ENCODE measurements at regions not wholly inside any gene's neighbourhood (a gene's known extent, or its start where the extent isn't known, plus 50 kb on each side); places are given as distances from the start of the nearest gene placed in this dataset.
"Not testable (repeated sequence)": the region's sequence is repeated elsewhere in the genome, so short reads cannot be mapped to it uniquely, and the experiment has no call there.

- DNase-seq: no peak
Measured at GRCh38 chr7:52472006-52472620, 563.3 kb upstream of the POM121L12 start.

- DNase-seq: no peak
Measured at GRCh38 chr7:52465216-52465615, 570.2 kb upstream of the POM121L12 start.

GRCh38 chr7:52463341-52463740, 572.1 kb upstream of the POM121L12 start:
- DNase-seq: no peak

- DNase-seq: no peak
Measured at GRCh38 chr7:52462474-52462873, 573.0 kb upstream of the POM121L12 start.

GRCh38 chr7:52455571-52455970, 579.9 kb upstream of the POM121L12 start:
- no peak for DNase-seq

GRCh38 chr7:52450816-52451215, 584.6 kb upstream of the POM121L12 start:
- no peak for DNase-seq

GRCh38 chr7:52447581-52448180, 587.8 kb upstream of the POM121L12 start:
- DNase-seq: no peak

- no peak for DNase-seq
Measured at GRCh38 chr7:52436278-52436677, 599.2 kb upstream of the POM121L12 start.

GRCh38 chr7:52431082-52431815, 604.2 kb upstream of the POM121L12 start:
- DNase-seq: no peak

- DNase-seq: no peak
Measured at GRCh38 chr7:52423251-52423650, 612.2 kb upstream of the POM121L12 start.

GRCh38 chr7:52413051-52413450, 622.4 kb upstream of the POM121L12 start:
- no peak for DNase-seq

- DNase-seq: no peak
Measured at GRCh38 chr7:52410032-52410431, 625.4 kb upstream of the POM121L12 start.

- DNase-seq: no peak
Measured at GRCh38 chr7:52406808-52407207, 628.6 kb upstream of the POM121L12 start.

GRCh38 chr7:52382731-52383130, 652.7 kb upstream of the POM121L12 start:
- DNase-seq: no peak

- DNase-seq: no peak
Measured at GRCh38 chr7:52369922-52370321, 665.5 kb upstream of the POM121L12 start.

GRCh38 chr7:52365349-52365748, 670.1 kb upstream of the POM121L12 start:
- no peak for DNase-seq

- no peak for DNase-seq
Measured at GRCh38 chr7:52362521-52362920, 672.9 kb upstream of the POM121L12 start.

GRCh38 chr7:52360541-52360940, 674.9 kb upstream of the POM121L12 start:
- DNase-seq: no peak

GRCh38 chr7:52355053-52355452, 680.4 kb upstream of the POM121L12 start:
- DNase-seq: peak; percentile 17

GRCh38 chr7:52352013-52352981, 683.1 kb upstream of the POM121L12 start:
- no peak for DNase-seq

- DNase-seq: no peak
Measured at GRCh38 chr7:52344015-52344414, 691.4 kb upstream of the POM121L12 start.

- no peak for DNase-seq
Measured at GRCh38 chr7:52340067-52340466, 695.4 kb upstream of the POM121L12 start.

- DNase-seq: not testable (repeated sequence)
Measured at GRCh38 chr7:52328328-52328727, 707.1 kb upstream of the POM121L12 start.
